ENCODE measurements at regions not wholly inside any gene's neighbourhood (a gene's known extent, or its start where the extent isn't known, plus 50 kb on each side); places are given as distances from the start of the nearest gene placed in this dataset.

- TF ChIP-seq CTCF (conservative IDR thresholded peaks at IDR 0.05 in 1 of 2, IDR thresholded peaks at IDR 0.05 in 1 of 2; ENCODE audit: low read depth in 1 of 2, low read length in 2 of 2) (no peak), EZH2 (IDR thresholded peaks at IDR 0.05; ENCODE audit: low read length, missing control alignments) (no peak)
Measured at GRCh38 chr13:103556681-103557080, 490.5 kb upstream of the SLC10A2 start.
